ENCODE measurements at regions not wholly inside any gene's neighbourhood (a gene's known extent, or its start where the extent isn't known, plus 50 kb on each side); places are given as distances from the start of the nearest gene placed in this dataset.

DNA sequence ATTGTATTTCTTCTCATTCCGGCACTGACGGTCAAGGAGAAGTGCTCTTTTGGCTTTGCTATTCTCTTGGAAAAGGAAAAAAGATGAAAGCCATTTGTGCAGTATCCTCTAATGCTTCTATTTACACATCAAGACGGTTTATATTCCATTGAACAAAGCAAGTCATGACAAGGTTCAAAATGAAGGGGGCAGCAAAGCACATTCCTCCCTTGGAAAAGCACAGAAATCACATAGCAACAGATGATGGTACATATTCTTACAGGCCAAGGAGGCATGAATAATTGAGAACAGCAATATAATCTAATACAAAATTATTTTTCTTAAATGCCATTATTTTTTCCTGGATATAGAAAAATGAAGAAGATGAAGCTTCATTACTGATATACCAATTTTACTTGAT lies 508.2 kb upstream of the JAG1 start:
- TF ChIP-seq, protein P1, sequence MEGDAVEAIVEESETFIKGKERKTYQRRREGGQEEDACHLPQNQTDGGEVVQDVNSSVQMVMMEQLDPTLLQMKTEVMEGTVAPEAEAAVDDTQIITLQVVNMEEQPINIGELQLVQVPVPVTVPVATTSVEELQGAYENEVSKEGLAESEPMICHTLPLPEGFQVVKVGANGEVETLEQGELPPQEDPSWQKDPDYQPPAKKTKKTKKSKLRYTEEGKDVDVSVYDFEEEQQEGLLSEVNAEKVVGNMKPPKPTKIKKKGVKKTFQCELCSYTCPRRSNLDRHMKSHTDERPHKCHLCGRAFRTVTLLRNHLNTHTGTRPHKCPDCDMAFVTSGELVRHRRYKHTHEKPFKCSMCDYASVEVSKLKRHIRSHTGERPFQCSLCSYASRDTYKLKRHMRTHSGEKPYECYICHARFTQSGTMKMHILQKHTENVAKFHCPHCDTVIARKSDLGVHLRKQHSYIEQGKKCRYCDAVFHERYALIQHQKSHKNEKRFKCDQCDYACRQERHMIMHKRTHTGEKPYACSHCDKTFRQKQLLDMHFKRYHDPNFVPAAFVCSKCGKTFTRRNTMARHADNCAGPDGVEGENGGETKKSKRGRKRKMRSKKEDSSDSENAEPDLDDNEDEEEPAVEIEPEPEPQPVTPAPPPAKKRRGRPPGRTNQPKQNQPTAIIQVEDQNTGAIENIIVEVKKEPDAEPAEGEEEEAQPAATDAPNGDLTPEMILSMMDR (IDR thresholded peaks at IDR 0.05), result no peak
- TF ChIP-seq POLR2AphosphoS5 (IDR thresholded peaks at IDR 0.05), result no peak
- no peak for TF ChIP-seq EP300 (IDR thresholded peaks at IDR 0.05)
- no peak for TF ChIP-seq POLR2A (IDR thresholded peaks at IDR 0.05)
